ENCODE measurements at regions not wholly inside any gene's neighbourhood (a gene's known extent, or its start where the extent isn't known, plus 50 kb on each side); places are given as distances from the start of the nearest gene placed in this dataset.

- TF ChIP-seq, protein P1, sequence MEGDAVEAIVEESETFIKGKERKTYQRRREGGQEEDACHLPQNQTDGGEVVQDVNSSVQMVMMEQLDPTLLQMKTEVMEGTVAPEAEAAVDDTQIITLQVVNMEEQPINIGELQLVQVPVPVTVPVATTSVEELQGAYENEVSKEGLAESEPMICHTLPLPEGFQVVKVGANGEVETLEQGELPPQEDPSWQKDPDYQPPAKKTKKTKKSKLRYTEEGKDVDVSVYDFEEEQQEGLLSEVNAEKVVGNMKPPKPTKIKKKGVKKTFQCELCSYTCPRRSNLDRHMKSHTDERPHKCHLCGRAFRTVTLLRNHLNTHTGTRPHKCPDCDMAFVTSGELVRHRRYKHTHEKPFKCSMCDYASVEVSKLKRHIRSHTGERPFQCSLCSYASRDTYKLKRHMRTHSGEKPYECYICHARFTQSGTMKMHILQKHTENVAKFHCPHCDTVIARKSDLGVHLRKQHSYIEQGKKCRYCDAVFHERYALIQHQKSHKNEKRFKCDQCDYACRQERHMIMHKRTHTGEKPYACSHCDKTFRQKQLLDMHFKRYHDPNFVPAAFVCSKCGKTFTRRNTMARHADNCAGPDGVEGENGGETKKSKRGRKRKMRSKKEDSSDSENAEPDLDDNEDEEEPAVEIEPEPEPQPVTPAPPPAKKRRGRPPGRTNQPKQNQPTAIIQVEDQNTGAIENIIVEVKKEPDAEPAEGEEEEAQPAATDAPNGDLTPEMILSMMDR (conservative IDR thresholded peaks at IDR 0.05; ENCODE audit: low read length) = no peak
- no peak for TF ChIP-seq EZH2phosphoT487 (IDR thresholded peaks at IDR 0.05; ENCODE audit: borderline replicate concordance, low read depth, low read length)
These were observed 777.7 kb downstream of the GBE1 start for GRCh38 chr3:80983753-80984152.
